Keratinocyte (primary cell): ENCODE measurements at regions not wholly inside any gene's neighbourhood (a gene's known extent, or its start where the extent isn't known, plus 50 kb on each side); places are given as distances from the start of the nearest gene placed in this dataset.

Experiments used
- EZH2 ChIP-seq: IDR thresholded peaks from one replicate; pipeline ENCODE4 v1.6.1; 2012; ENCODE audit warnings: inconsistent platforms, mild to moderate bottlenecking, low read length, moderate library complexity
- TF ChIP-seq, protein P1 (sequence below), 3 experiments: IDR thresholded peaks in 1 of 3; conservative IDR thresholded peaks in 1 of 3; optimal IDR thresholded peaks in 1 of 3; 2 replicates in 2 of 3; 3 replicates in 1 of 3; pipeline versions ENCODE3 to v1.5.1; 2011; ENCODE audit warnings: low read length in 3 of 3, mild to moderate bottlenecking in 3 of 3, moderate library complexity in 2 of 3, control low read depth in 1 of 3, inconsistent platforms in 1 of 3; ENCODE audit not compliant: insufficient read depth in 2 of 3; ENCODE audit errors: extremely low read depth in 1 of 3

DNA sequence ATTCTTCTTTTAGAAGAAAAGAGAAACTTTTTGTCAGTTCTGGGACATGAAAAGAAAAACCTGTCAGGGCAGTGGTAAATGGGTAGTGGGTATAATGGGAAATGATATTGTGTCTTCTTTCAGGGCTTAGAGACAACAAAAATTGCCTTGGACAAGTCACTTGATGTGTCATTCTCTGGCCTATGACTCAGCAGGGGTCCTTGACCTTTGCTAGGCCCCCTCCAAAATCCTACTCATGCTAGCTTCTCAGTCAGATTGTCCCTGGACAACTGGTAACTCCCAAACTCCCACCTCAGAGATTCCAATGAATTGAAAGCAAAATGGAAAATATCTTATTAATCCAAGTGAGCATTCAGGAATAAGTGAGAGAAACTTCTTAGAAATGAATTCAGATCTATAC is 258.8 kb upstream of the SPRY2 start:
- TF ChIP-seq, protein P1, sequence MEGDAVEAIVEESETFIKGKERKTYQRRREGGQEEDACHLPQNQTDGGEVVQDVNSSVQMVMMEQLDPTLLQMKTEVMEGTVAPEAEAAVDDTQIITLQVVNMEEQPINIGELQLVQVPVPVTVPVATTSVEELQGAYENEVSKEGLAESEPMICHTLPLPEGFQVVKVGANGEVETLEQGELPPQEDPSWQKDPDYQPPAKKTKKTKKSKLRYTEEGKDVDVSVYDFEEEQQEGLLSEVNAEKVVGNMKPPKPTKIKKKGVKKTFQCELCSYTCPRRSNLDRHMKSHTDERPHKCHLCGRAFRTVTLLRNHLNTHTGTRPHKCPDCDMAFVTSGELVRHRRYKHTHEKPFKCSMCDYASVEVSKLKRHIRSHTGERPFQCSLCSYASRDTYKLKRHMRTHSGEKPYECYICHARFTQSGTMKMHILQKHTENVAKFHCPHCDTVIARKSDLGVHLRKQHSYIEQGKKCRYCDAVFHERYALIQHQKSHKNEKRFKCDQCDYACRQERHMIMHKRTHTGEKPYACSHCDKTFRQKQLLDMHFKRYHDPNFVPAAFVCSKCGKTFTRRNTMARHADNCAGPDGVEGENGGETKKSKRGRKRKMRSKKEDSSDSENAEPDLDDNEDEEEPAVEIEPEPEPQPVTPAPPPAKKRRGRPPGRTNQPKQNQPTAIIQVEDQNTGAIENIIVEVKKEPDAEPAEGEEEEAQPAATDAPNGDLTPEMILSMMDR (optimal IDR thresholded peaks at IDR 0.05 in 1 of 3, IDR thresholded peaks at IDR 0.05 in 1 of 3, conservative IDR thresholded peaks at IDR 0.05 in 1 of 3; ENCODE audit: extremely low read depth in 1 of 3, insufficient read depth in 2 of 3, low read length in 3 of 3), result no peak
- TF ChIP-seq EZH2, result no peak
